ENCODE measurements at regions not wholly inside any gene's neighbourhood (a gene's known extent, or its start where the extent isn't known, plus 50 kb on each side); places are given as distances from the start of the nearest gene placed in this dataset.
"Not testable (repeated sequence)": the region's sequence is repeated elsewhere in the genome, so short reads cannot be mapped to it uniquely, and the experiment has no call there.

DNA sequence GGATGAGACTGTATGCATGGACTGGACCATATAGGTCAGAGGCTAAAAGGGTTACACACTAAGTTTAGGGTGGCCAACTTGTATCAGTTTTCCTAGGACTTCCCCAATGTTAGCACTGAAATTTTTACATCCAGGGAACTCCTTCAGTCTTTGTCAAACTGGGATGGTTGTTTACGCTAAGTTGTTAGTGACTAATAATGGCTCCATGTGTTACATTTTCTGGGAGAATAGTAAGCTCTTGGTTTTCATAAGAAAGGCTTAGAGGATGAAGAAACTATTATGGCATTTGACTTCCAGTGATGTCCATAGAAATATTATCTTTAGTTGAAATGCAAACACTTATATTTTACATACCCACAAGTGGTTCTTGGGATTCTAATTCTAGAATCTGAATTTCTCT is 57.9 kb upstream of the ST3GAL6 start:
- no peak for DNase-seq

DNA sequence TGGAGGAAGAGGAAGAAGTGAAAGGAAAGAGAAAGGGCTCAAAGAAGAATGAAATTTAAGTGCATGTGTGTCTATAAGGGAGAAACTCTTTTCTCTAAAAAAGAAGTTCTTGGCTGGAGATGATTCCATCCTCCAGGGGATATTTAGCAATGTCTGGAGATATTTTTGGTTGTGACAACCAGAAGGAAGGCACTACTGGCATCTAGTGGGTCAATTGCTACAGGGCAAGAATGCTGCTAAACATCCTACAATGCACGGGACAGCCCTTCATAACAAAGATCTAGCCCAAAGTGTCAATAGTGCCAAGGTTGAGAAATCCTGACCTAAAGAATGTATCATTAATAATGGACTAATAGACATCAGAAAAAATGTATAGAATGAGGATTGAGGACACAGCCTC is 57.4 kb upstream of the ST3GAL6 start:
- no peak for DNase-seq

DNA sequence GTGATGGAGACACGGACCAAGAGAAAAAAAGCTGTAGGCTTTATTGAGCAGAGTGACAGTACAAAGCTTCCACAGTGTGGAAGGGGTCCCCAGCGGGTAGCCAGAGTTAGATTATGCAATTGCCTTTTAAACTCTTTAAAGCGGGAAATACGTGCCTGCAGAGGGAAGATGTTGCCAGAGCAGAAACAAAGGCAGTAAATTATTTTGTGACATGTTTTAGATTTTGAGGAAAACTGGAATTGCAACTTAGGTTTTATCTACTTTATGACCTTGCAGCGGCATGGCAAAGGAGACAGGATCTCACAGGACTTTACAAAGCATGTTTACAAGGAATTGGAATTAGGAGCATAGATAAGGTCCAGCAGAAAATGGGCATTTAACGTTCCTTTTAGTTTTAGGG is 54.5 kb upstream of the ST3GAL6 start:
- not testable (repeated sequence) for DNase-seq

DNA sequence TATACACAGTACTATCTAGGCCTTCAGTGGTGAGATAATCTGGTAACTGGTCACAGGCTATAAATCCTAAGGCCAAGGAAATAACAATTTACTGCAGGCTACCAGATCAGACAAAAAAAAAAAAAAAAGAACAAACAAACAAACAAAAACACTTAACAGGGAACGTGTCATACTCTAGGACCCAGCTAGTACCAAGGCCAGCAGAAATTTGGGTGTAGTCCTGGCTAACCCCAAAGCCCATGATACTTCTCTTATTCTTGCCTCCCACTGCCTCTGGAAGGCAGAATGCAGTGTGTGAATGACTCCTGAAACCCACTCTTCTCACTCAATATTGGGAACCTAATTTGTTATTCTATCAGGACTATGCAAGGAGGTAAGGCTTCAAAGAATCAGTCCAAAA is 53.7 kb upstream of the ST3GAL6 start:
- DNase-seq: no peak

DNA sequence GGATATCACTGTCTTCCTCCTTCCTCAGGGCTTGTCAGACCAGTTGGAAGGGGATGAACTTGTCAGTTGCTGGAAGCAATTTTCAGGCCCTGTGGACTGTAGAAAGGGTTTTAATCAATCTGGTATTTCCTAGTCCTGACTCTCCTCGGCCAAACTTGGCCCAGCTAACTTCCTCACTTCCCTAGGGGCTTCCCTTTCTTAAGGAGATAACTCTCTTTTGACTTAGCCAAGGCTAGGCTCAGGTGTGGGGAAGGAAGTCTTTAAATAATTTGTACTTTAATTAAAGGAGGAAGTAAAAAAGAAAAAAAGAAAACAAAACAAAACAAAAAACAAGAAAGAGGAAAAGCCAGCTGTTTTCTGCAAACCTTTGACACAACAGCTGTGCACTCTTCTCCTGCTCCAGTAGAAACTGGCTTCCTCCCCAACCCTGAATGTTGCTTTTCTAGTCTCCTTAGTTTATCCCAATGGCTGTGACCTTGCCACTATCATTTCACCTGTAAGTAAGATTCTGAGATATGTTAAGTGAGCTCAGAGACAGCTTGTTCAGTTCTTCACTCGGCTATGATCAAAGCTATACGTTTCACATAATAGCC is 53.0 kb upstream of the ST3GAL6 start:
- no peak for DNase-seq

DNA sequence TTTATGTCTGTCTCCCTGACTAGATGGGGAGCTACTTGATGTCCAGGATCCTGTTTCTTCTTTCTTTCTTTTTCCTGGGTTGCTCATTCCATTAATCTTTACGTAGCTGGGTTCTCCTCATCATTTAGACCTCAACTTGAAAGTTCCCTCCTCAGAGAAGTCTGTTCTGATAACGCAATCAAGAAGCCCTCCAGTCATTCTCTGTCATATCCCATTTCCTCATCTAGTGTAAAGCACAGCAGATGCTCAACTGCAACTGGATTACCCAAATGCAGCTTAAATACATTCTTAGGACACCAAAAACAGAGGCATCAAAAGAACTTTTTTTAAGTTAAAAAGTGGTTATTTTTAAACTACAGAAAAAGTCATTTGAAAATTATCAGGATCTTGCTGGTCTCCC is 51.7 kb upstream of the ST3GAL6 start:
- no peak for DNase-seq

DNA sequence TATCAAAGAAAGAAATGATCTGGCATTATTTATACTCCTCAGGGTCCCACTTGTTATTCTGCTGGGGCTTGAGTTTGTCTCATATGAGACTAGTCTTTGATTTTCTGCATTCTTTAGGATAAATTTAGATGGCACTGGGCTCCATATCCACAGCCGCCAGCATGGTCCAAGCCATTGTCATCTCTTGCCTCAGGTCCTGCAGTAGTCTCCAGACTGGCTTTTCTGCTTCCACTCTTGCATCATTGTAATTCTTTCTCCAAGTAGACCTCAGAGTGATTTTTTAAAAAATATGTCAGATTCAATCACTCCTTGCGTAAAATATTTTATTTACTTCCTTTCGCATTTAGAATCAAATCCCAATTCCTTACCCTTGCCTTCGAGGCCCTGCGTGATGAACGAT is 50.4 kb upstream of the ST3GAL6 start:
- no peak for DNase-seq

DNA sequence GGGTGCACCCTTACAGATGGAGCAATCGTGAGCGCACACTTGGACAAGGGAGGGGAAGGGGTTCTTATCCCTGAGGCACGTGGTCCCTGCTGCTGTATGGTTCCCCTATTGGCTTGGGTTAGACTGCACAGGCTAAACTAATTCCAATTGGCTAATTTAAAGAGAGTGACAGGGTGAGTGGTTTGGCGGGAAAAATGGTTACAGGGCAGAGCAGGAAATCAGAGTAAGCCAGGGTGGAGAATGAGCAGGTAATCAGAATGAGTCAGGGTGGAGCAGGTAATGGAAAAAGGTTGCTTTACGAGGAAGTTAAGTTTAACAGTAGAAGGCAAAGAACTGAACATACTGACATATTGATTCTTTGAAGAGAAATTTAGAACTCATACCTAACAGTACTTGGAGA is 49.8 kb upstream of the ST3GAL6 start:
- DNase-seq: not testable (repeated sequence)
